ENCODE measurements at regions not wholly inside any gene's neighbourhood (a gene's known extent, or its start where the extent isn't known, plus 50 kb on each side); places are given as distances from the start of the nearest gene placed in this dataset.

- DNase-seq: no peak
- H3K4me1 Mint-ChIP-seq (ENCODE audit: low read depth): peaks cover 4% of the 10 kb centered on the region
- TF ChIP-seq, protein P1, sequence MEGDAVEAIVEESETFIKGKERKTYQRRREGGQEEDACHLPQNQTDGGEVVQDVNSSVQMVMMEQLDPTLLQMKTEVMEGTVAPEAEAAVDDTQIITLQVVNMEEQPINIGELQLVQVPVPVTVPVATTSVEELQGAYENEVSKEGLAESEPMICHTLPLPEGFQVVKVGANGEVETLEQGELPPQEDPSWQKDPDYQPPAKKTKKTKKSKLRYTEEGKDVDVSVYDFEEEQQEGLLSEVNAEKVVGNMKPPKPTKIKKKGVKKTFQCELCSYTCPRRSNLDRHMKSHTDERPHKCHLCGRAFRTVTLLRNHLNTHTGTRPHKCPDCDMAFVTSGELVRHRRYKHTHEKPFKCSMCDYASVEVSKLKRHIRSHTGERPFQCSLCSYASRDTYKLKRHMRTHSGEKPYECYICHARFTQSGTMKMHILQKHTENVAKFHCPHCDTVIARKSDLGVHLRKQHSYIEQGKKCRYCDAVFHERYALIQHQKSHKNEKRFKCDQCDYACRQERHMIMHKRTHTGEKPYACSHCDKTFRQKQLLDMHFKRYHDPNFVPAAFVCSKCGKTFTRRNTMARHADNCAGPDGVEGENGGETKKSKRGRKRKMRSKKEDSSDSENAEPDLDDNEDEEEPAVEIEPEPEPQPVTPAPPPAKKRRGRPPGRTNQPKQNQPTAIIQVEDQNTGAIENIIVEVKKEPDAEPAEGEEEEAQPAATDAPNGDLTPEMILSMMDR (IDR thresholded peaks at IDR 0.05): no peak
- no peaks in the 10 kb centered on the region for H3K36me3 Mint-ChIP-seq (ENCODE audit: low read depth)
- ATAC-seq: no peak
- H3K27ac Mint-ChIP-seq: no peak overlapping the region
- CTCF ChIA-PET: interaction anchor here (0.7 kb wide), 1 partner anchor 658 kb away, joined by 3 read pairs; no protein-coding TSS in a partner anchor
- H3K4me3 Mint-ChIP-seq: no peak overlapping the region
- H3K9me3 Mint-ChIP-seq: peaks cover 1% of the 10 kb centered on the region
- H3K27me3 Mint-ChIP-seq: no peaks in the 10 kb centered on the region
- intact Hi-C loops (cut with micrococcal nuclease): no loop called here
- POLR2A ChIA-PET: no interaction called here
These were observed 98.2 kb upstream of the RPS23 start for GRCh38 chr5:82376307-82376706.

DNA sequence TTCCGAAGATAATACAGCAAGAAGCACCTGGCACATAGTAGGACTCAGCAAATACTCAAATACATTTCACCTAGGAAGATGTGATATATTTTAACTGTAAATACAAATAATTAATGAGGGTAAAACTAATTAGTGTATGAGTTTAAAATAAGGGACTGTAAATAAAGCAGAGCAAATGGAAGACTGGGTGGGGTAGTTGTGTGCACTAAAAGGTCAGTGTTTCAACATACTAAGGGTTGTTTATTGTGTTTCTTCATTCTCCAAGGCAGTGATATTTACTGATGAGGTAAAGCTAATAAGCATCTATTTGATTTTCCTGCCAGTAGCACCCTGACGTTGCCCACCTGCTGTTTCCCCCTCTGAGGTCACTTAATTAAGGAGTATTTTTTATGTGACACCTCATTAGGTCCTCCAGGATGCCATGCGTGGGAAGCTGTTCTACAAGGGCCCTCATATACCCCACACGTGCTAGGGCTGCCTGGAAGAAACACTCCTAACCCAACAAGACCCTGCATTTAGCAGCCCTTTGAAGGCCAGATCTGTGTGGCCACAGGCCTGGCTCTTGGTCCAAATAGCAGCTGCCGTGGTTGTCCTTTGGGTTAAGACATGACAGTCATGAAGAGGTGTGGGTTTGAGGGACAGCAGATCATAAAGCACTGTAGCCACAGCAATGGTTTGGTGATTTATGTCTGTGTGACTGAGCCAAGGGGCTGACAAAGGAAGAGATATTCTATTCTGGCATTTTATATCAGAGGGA lies 97.5 kb upstream of the RPS23 start:
- ChIA-PET POLR2A (no interaction called here), CTCF (interaction anchor here (0.7 kb wide), 1 partner anchor 657 kb away, joined by 3 read pairs; no protein-coding TSS in a partner anchor)
- ATAC-seq (no peak), DNase-seq (no peak)
- H3K27me3 Mint-ChIP-seq: no peaks in the 10 kb centered on the region
- H3K9me3 Mint-ChIP-seq: peaks cover 1% of the 10 kb centered on the region
- peaks cover 4% of the 10 kb centered on the region for H3K4me1 Mint-ChIP-seq (ENCODE audit: low read depth)
- H3K27ac Mint-ChIP-seq: no peak overlapping the region
- H3K4me3 Mint-ChIP-seq: no peak overlapping the region
- TF ChIP-seq, protein P1 (IDR thresholded peaks at IDR 0.05): no peak
- intact Hi-C loops (cut with micrococcal nuclease): no loop called here
- H3K36me3 Mint-ChIP-seq (ENCODE audit: low read depth): no peaks in the 10 kb centered on the region

GRCh38 chr5:82374637-82375036 lies 96.5 kb upstream of the RPS23 start:
- ChIA-PET CTCF (no interaction called here), POLR2A (no interaction called here)
- intact Hi-C loops (cut with micrococcal nuclease): no loop called here
- no peak overlapping the region for H3K4me3 Mint-ChIP-seq
- H3K36me3 Mint-ChIP-seq (ENCODE audit: low read depth): no peaks in the 10 kb centered on the region
- DNase-seq (no peak), ATAC-seq (peak; percentile 45)
- peaks cover 4% of the 10 kb centered on the region for H3K4me1 Mint-ChIP-seq (ENCODE audit: low read depth)
- peaks cover 1% of the 10 kb centered on the region for H3K9me3 Mint-ChIP-seq
- H3K27me3 Mint-ChIP-seq: no peaks in the 10 kb centered on the region
- H3K27ac Mint-ChIP-seq: no peak overlapping the region
- TF ChIP-seq, protein P1 (IDR thresholded peaks at IDR 0.05): no peak

- peaks cover 5% of the 10 kb centered on the region for H3K27me3 Mint-ChIP-seq
- POLR2A ChIA-PET: interaction anchor here (0.6 to 1.3 kb wide), 3 partner anchors 10 to 21 kb away, joined by 3 to 5 read pairs (median 4); no protein-coding TSS in a partner anchor
- ATAC-seq (no peak), DNase-seq (no peak)
- intact Hi-C loops (cut with micrococcal nuclease): no loop called here
- H3K9me3 Mint-ChIP-seq: no peaks in the 10 kb centered on the region
- H3K36me3 Mint-ChIP-seq (ENCODE audit: low read depth): no peaks in the 10 kb centered on the region
- CTCF ChIA-PET: interaction anchor here (2.0 kb wide), 1 partner anchor 15 kb away, joined by 4 read pairs; no protein-coding TSS in a partner anchor
- H3K4me3 Mint-ChIP-seq: no peak overlapping the region
- peaks cover 13% of the 10 kb centered on the region for H3K4me1 Mint-ChIP-seq (ENCODE audit: low read depth)
- H3K27ac Mint-ChIP-seq: no peak overlapping the region
- TF ChIP-seq, protein P1 (IDR thresholded peaks at IDR 0.05): no peak
These were observed 89.8 kb upstream of the RPS23 start for GRCh38 chr5:82367930-82368329.

DNA sequence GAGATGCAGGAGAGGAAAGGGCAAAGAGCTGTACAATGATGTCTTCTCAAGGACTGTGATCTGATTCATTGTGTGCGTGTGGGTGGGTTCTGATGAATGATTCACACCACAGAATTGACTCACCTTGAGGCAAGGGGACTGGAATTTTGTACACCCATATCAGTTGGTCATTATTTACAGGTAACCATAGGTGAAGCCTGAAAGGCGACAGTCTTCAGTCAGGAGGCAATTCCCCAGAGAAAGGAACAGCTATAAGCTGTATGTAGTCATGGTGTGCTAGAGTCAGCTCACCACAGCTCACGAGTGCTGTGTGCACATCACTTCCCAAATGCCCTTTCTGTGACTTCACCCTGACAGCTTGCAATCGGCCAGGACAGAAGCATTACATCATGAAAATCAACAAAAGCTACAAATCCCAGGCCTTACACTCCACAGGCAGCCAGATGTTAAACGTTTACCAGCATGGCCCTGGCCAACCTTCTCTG lies 87.6 kb upstream of the RPS23 start:
- peaks cover 13% of the 10 kb centered on the region for H3K4me1 Mint-ChIP-seq (ENCODE audit: low read depth)
- no peak overlapping the region for H3K27ac Mint-ChIP-seq
- ChIA-PET CTCF (interaction anchor here (1.0 to 1.5 kb wide), 2 partner anchors 13 to 17 kb away, joined by 3 to 10 read pairs; no protein-coding TSS in a partner anchor), POLR2A (interaction anchor here (0.8 kb wide), 1 partner anchor 8 kb away, joined by 3 read pairs; no protein-coding TSS in a partner anchor)
- H3K4me3 Mint-ChIP-seq: no peak overlapping the region
- TF ChIP-seq, protein P1 (IDR thresholded peaks at IDR 0.05): no peak
- H3K36me3 Mint-ChIP-seq (ENCODE audit: low read depth): no peaks in the 10 kb centered on the region
- intact Hi-C loops (cut with micrococcal nuclease): no loop called here
- DNase-seq (peak; percentile 74), ATAC-seq (peak; percentile 96)
- H3K9me3 Mint-ChIP-seq: no peaks in the 10 kb centered on the region
- H3K27me3 Mint-ChIP-seq: peaks cover 5% of the 10 kb centered on the region
